Central memory CD8-positive, alpha-beta T cell (primary cell): ENCODE measurements at regions not wholly inside any gene's neighbourhood (a gene's known extent, or its start where the extent isn't known, plus 50 kb on each side); places are given as distances from the start of the nearest gene placed in this dataset.

Source experiments
- ATAC-seq: fragments of 150-1000 bp; cut with Tn5 transposase; replicated peaks from 2 replicates; pipeline ENCODE4 v1.10.0; 2022; ENCODE audit warnings: mild to moderate bottlenecking, moderate FRiP score, moderate number of reproducible peaks; ENCODE audit not compliant: poor library complexity, severe bottlenecking; ENCODE audit errors: extremely low read depth
- DNase-seq, 2 donors: peaks; one replicate each; pipeline ENCODE4 v3.0.0; 2021; ENCODE audit warnings: low spot score in 2 of 2
- H3K27ac Mint-ChIP-seq: one replicate; pipeline ENCODE4 v1.8.0; 2022; ENCODE audit warnings: low read depth, mild to moderate bottlenecking, moderate library complexity, mixed read lengths
- H3K27me3 Mint-ChIP-seq: one replicate; pipeline ENCODE4 v1.8.0; 2022; ENCODE audit warnings: mixed read lengths
- H3K36me3 Mint-ChIP-seq: one replicate; pipeline ENCODE4 v1.8.0; 2022; ENCODE audit warnings: mild to moderate bottlenecking, moderate library complexity, mixed read lengths; ENCODE audit not compliant: insufficient read depth
- H3K4me1 Mint-ChIP-seq: one replicate; pipeline ENCODE4 v1.8.0; 2022; ENCODE audit warnings: mixed read lengths
- H3K4me3 Mint-ChIP-seq: one replicate; pipeline ENCODE4 v1.8.0; 2022; ENCODE audit warnings: mild to moderate bottlenecking, moderate library complexity, mixed read lengths
- H3K9me3 Mint-ChIP-seq: one replicate; pipeline ENCODE4 v1.8.0; 2022; ENCODE audit warnings: mixed read lengths

- Mint-ChIP-seq H3K4me1 (no peaks in the 10 kb centered on the region), H3K36me3 (peaks cover under 1% of the 10 kb centered on the region), H3K27me3 (no peaks in the 10 kb centered on the region), H3K9me3 (peaks cover 12% of the 10 kb centered on the region), H3K27ac (no peak overlapping the region), H3K4me3 (no peak overlapping the region)
- DNase-seq (no peak), ATAC-seq (no peak)
Observed at GRCh38 chr5:104998572-104998971, 1436.0 kb upstream of the NUDT12 start.

- no peak for ATAC-seq
- DNase-seq, result no peak
- no peak overlapping the region for H3K4me3 Mint-ChIP-seq
- H3K36me3 Mint-ChIP-seq, result no peaks in the 10 kb centered on the region
- no peak overlapping the region for H3K27ac Mint-ChIP-seq
- no peaks in the 10 kb centered on the region for H3K4me1 Mint-ChIP-seq
- H3K9me3 Mint-ChIP-seq, result peaks cover 7% of the 10 kb centered on the region
- H3K27me3 Mint-ChIP-seq, result no peaks in the 10 kb centered on the region
Observed at GRCh38 chr5:104998169-104998568, 1435.6 kb upstream of the NUDT12 start.

- H3K9me3 Mint-ChIP-seq, result peaks cover 28% of the 10 kb centered on the region
- ATAC-seq (no peak), DNase-seq (no peak)
- no peaks in the 10 kb centered on the region for H3K27me3 Mint-ChIP-seq
- no peak overlapping the region for H3K4me3 Mint-ChIP-seq
- no peaks in the 10 kb centered on the region for H3K36me3 Mint-ChIP-seq
- no peaks in the 10 kb centered on the region for H3K4me1 Mint-ChIP-seq
- H3K27ac Mint-ChIP-seq, result no peak overlapping the region
Observed at GRCh38 chr5:104987074-104987473, 1424.5 kb upstream of the NUDT12 start.

- no peaks in the 10 kb centered on the region for H3K27me3 Mint-ChIP-seq
- no peak for DNase-seq
Observed at GRCh38 chr5:104977529-104977928, 1414.9 kb upstream of the NUDT12 start.

GRCh38 chr5:104967806-104968410 is 1405.3 kb upstream of the NUDT12 start:
- ATAC-seq (no peak), DNase-seq (no peak)
- no peak overlapping the region for H3K27ac Mint-ChIP-seq
- H3K27me3 Mint-ChIP-seq, result no peaks in the 10 kb centered on the region
- peaks cover 2% of the 10 kb centered on the region for H3K36me3 Mint-ChIP-seq
- no peak overlapping the region for H3K4me3 Mint-ChIP-seq
- H3K9me3 Mint-ChIP-seq, result peaks cover 11% of the 10 kb centered on the region
- no peaks in the 10 kb centered on the region for H3K4me1 Mint-ChIP-seq

More at GRCh38 chr5:104977529-104977928, 1414.9 kb upstream of the NUDT12 start:
- no peaks in the 10 kb centered on the region for H3K4me1 Mint-ChIP-seq
- H3K27ac Mint-ChIP-seq, result no peak overlapping the region
- H3K36me3 Mint-ChIP-seq, result no peaks in the 10 kb centered on the region
- H3K9me3 Mint-ChIP-seq, result peaks cover 24% of the 10 kb centered on the region
- no peak overlapping the region for H3K4me3 Mint-ChIP-seq
- ATAC-seq, result no peak

GRCh38 chr5:104965006-104965405 is 1402.4 kb upstream of the NUDT12 start:
- no peak overlapping the region for H3K27ac Mint-ChIP-seq
- no peaks in the 10 kb centered on the region for H3K4me1 Mint-ChIP-seq
- peaks cover 2% of the 10 kb centered on the region for H3K36me3 Mint-ChIP-seq
- DNase-seq (no peak), ATAC-seq (no peak)
- H3K9me3 Mint-ChIP-seq, result peaks cover 5% of the 10 kb centered on the region
- no peak overlapping the region for H3K4me3 Mint-ChIP-seq
- no peaks in the 10 kb centered on the region for H3K27me3 Mint-ChIP-seq

- no peak for ATAC-seq
- Mint-ChIP-seq H3K4me1 (no peaks in the 10 kb centered on the region), H3K9me3 (peaks cover 19% of the 10 kb centered on the region), H3K4me3 (no peak overlapping the region), H3K27ac (no peak overlapping the region), H3K36me3 (no peaks in the 10 kb centered on the region), H3K27me3 (no peaks in the 10 kb centered on the region)
- no peak for DNase-seq
Observed at GRCh38 chr5:104955479-104955878, 1392.9 kb upstream of the NUDT12 start.

GRCh38 chr5:104952876-104953275 is 1390.3 kb upstream of the NUDT12 start:
- Mint-ChIP-seq H3K4me1 (no peaks in the 10 kb centered on the region), H3K9me3 (peaks cover 20% of the 10 kb centered on the region), H3K27ac (no peak overlapping the region), H3K27me3 (no peaks in the 10 kb centered on the region), H3K4me3 (no peak overlapping the region), H3K36me3 (no peaks in the 10 kb centered on the region)
- ATAC-seq, result no peak
- no peak for DNase-seq

GRCh38 chr5:104951829-104952228 is 1389.2 kb upstream of the NUDT12 start:
- no peak overlapping the region for H3K4me3 Mint-ChIP-seq
- ATAC-seq (no peak), DNase-seq (no peak)
- no peaks in the 10 kb centered on the region for H3K4me1 Mint-ChIP-seq
- no peaks in the 10 kb centered on the region for H3K27me3 Mint-ChIP-seq
- H3K36me3 Mint-ChIP-seq, result no peaks in the 10 kb centered on the region
- H3K9me3 Mint-ChIP-seq, result peaks cover 15% of the 10 kb centered on the region
- no peak overlapping the region for H3K27ac Mint-ChIP-seq

- H3K27ac Mint-ChIP-seq, result no peak overlapping the region
- ATAC-seq, result no peak
Observed at GRCh38 chr5:104947076-104947475, 1384.5 kb upstream of the NUDT12 start.

GRCh38 chr5:104942735-104943134 is 1380.1 kb upstream of the NUDT12 start:
- no peak overlapping the region for H3K27ac Mint-ChIP-seq
- H3K36me3 Mint-ChIP-seq, result no peaks in the 10 kb centered on the region
- peaks cover 35% of the 10 kb centered on the region for H3K9me3 Mint-ChIP-seq
- no peak overlapping the region for H3K4me3 Mint-ChIP-seq
- no peaks in the 10 kb centered on the region for H3K4me1 Mint-ChIP-seq
- DNase-seq, result no peak
- H3K27me3 Mint-ChIP-seq, result no peaks in the 10 kb centered on the region
- no peak for ATAC-seq

More at GRCh38 chr5:104947076-104947475, 1384.5 kb upstream of the NUDT12 start:
- H3K9me3 Mint-ChIP-seq, result peaks cover 33% of the 10 kb centered on the region
- H3K4me1 Mint-ChIP-seq, result no peaks in the 10 kb centered on the region
- no peaks in the 10 kb centered on the region for H3K27me3 Mint-ChIP-seq
- H3K36me3 Mint-ChIP-seq, result no peaks in the 10 kb centered on the region
- no peak for DNase-seq
- H3K4me3 Mint-ChIP-seq, result no peak overlapping the region

GRCh38 chr5:104941030-104941645 is 1378.5 kb upstream of the NUDT12 start:
- H3K4me3 Mint-ChIP-seq, result no peak overlapping the region
- H3K36me3 Mint-ChIP-seq, result no peaks in the 10 kb centered on the region
- no peak overlapping the region for H3K27ac Mint-ChIP-seq
- DNase-seq (no peak), ATAC-seq (no peak)
- H3K9me3 Mint-ChIP-seq, result peaks cover 34% of the 10 kb centered on the region
- H3K4me1 Mint-ChIP-seq, result no peaks in the 10 kb centered on the region
- H3K27me3 Mint-ChIP-seq, result no peaks in the 10 kb centered on the region

GRCh38 chr5:104937598-104937997 is 1375.0 kb upstream of the NUDT12 start:
- Mint-ChIP-seq H3K4me3 (no peak overlapping the region), H3K27ac (no peak overlapping the region), H3K9me3 (peaks cover 35% of the 10 kb centered on the region), H3K27me3 (no peaks in the 10 kb centered on the region), H3K36me3 (no peaks in the 10 kb centered on the region), H3K4me1 (no peaks in the 10 kb centered on the region)
- DNase-seq (no peak), ATAC-seq (no peak)
